K562 (cell line): ENCODE measurements at regions not wholly inside any gene's neighbourhood (a gene's known extent, or its start where the extent isn't known, plus 50 kb on each side); places are given as distances from the start of the nearest gene placed in this dataset.

Experiments used
- ATAC-seq: fragments of 200-7000 bp; cut with Tn5 transposase; 3 replicates; pipeline ENCODE4 v1.9.1; 2020; ENCODE audit warnings: moderate library complexity
- BruUV-seq: library from RNA; stranded (reverse); fragments of 400-500 nt; replicated peaks from 2 replicates; lab custom pipeline; 2021; lab: Mats Ljungman, UMichigan
- CTCF ChIA-PET: fragments of 300-600 bp; formaldehyde crosslinking; extraction: SDS; loops from one replicate; lab custom pipeline; 2021; ENCODE audit warnings: low intra/inter-chr PET ratio; lab: Yijun Ruan, JAX
- POLR2A ChIA-PET: fragments of 300-600, 350-650 bp; sonication (Branson Sonifier 250); formaldehyde crosslinking; extraction: SDS; loops from one replicate; lab custom pipeline; 2021; ENCODE audit warnings: antibody characterized with exemption, inconsistent platforms; lab: Yijun Ruan, JAX
- DNase-seq, 4 experiments: peaks; one replicate each; pipeline versions ENCODE4 v3.0.0 to v3.0.0-alpha.2; 2011 to 2018; ENCODE audit warnings: low spot score in 3 of 4, mixed read lengths in 3 of 4; ENCODE audit errors: extremely low read depth in 1 of 4
- FAIRE-seq: peaks from 2 replicates; lab custom pipeline; 2011; peaks lifted over from hg19 to GRCh38; lab: Jason Lieb, UNC
- H2AFZ ChIP-seq: 2 replicates; pipeline ENCODE4 v1.6.0; 2011; ENCODE audit warnings: low read depth, low read length, control low read depth, inconsistent platforms
- H3K27ac ChIP-seq: fragments of 200-600 bp; 3 replicates; pipeline ENCODE4 v1.8.0; 2011; ENCODE audit warnings: low read depth, mild to moderate bottlenecking, control low read depth, inconsistent platforms, low read length, moderate library complexity, mixed read lengths; ENCODE audit errors: extremely low read depth
- H3K27me3 ChIP-seq, 2 experiments: fragments of 300-600 bp in 1 of 2; 2 replicates in 1 of 2; 3 replicates in 1 of 2; pipeline versions ENCODE4 v1.6.0 to v1.8.0; 2011; ENCODE audit warnings: inconsistent platforms in 2 of 2, low read length in 2 of 2, mild to moderate bottlenecking in 1 of 2, mixed read lengths in 1 of 2, moderate library complexity in 1 of 2; ENCODE audit not compliant: control insufficient read depth in 2 of 2, insufficient read depth in 2 of 2
- H3K36me3 ChIP-seq: fragments of 300-600 bp; 3 replicates; pipeline ENCODE4 v1.8.0; 2011; ENCODE audit warnings: mild to moderate bottlenecking, low read length, inconsistent platforms; ENCODE audit not compliant: control insufficient read depth, insufficient read depth
- H3K4me1 ChIP-seq, 2 experiments: fragments of 200-600 bp in 1 of 2; replicated peaks in 1 of 2; 2 replicates in 1 of 2; 3 replicates in 1 of 2; pipeline versions ENCODE4 v1.5.1 to v1.8.0; 2011; ENCODE audit warnings: inconsistent platforms in 2 of 2, low read length in 2 of 2, mild to moderate bottlenecking in 1 of 2, mixed read lengths in 1 of 2, moderate library complexity in 1 of 2; ENCODE audit not compliant: control insufficient read depth in 2 of 2, insufficient read depth in 2 of 2
- H3K4me2 ChIP-seq: 2 replicates; pipeline ENCODE4 v1.6.1; 2011; ENCODE audit warnings: low read length, control low read depth, inconsistent platforms, mixed read lengths; ENCODE audit not compliant: insufficient read depth
- H3K4me3 ChIP-seq: fragments of 200-600 bp; sonication (generic), shearing (Covaris generic); 2 replicates; pipeline ENCODE4 v1.5.1; 2016; ENCODE audit warnings: control low read depth, inconsistent platforms
- H3K79me2 ChIP-seq: fragments of 200-600 bp; 3 replicates; pipeline ENCODE4 v1.8.0; 2011; ENCODE audit warnings: low read length, inconsistent platforms; ENCODE audit not compliant: control insufficient read depth, insufficient read depth
- H3K9ac ChIP-seq, 2 experiments: 2 replicates each; pipeline versions ENCODE4 v1.6.0 to v1.6.1; 2011; ENCODE audit warnings: low read depth in 2 of 2, low read length in 2 of 2, control low read depth in 1 of 2, inconsistent platforms in 1 of 2, mild to moderate bottlenecking in 1 of 2, mixed read lengths in 1 of 2; ENCODE audit not compliant: insufficient read depth in 1 of 2
- H3K9me1 ChIP-seq: one replicate; pipeline ENCODE4 v1.6.0; 2011; ENCODE audit warnings: inconsistent platforms, mild to moderate bottlenecking, low read length, moderate library complexity; ENCODE audit not compliant: control insufficient read depth, insufficient read depth
- H3K9me3 ChIP-seq: replicated peaks from 2 replicates; pipeline ENCODE4 v1.5.1; 2011; ENCODE audit warnings: low read depth, low read length, inconsistent platforms; ENCODE audit not compliant: control insufficient read depth, insufficient read depth
- H4K20me1 ChIP-seq: replicated peaks from 2 replicates; pipeline ENCODE4 v1.6.1; 2011; ENCODE audit warnings: low read length, inconsistent platforms, mixed read lengths; ENCODE audit not compliant: control insufficient read depth, insufficient read depth
- BCOR ChIP-seq: fragments of 450-650 bp; IDR thresholded peaks from 2 replicates; pipeline ENCODE4 v1.6.1; 2016
- HLTF ChIP-seq: fragments of 450-650 bp; IDR thresholded peaks from 2 replicates; pipeline ENCODE4 v1.6.1; 2016
- HMGN3 ChIP-seq: IDR thresholded peaks from 2 replicates; pipeline ENCODE4 v1.6.1; 2011; ENCODE audit warnings: borderline replicate concordance, low read depth, mild to moderate bottlenecking, mixed read lengths, low read length; ENCODE audit not compliant: insufficient read length; ENCODE audit errors: extremely low read depth
- POLR2AphosphoS5 ChIP-seq: IDR thresholded peaks from 2 replicates; pipeline ENCODE4 v1.6.1; 2011; ENCODE audit warnings: mild to moderate bottlenecking, low read depth, low read length, moderate library complexity; ENCODE audit not compliant: control insufficient read depth, insufficient read depth
- PURB ChIP-seq: sonication (generic); formaldehyde crosslinking; IDR thresholded peaks from 2 replicates; pipeline ENCODE4 v1.9.0; 2021; ENCODE audit warnings: low read depth, mild to moderate bottlenecking, missing genetic modification reagents
- RERE ChIP-seq: sonication (generic); formaldehyde crosslinking; IDR thresholded peaks from 2 replicates; pipeline ENCODE4 v1.8.0; 2023; ENCODE audit warnings: missing genetic modification reagents, mild to moderate bottlenecking, borderline replicate concordance
- SNAPC5 ChIP-seq: fragments of 250-450 bp; sonication (Bioruptor Pico); IDR thresholded peaks from 2 replicates; pipeline ENCODE4 v1.8.0; 2021; ENCODE audit warnings: moderate library complexity, mild to moderate bottlenecking, inconsistent platforms
- ZBTB1 ChIP-seq: sonication (generic); formaldehyde crosslinking; IDR thresholded peaks from 2 replicates; pipeline ENCODE4 v1.8.1; 2023; ENCODE audit warnings: missing genetic modification reagents, low read depth, mild to moderate bottlenecking, borderline replicate concordance
- ZNF347 ChIP-seq: fragments of 450-650 bp; formaldehyde crosslinking; IDR thresholded peaks from 2 replicates; pipeline ENCODE4 v1.4.0; 2020; ENCODE audit warnings: low read depth, mild to moderate bottlenecking, moderate library complexity
- WGBS: fragments of 100-300 bp; shearing (Covaris generic); methylation state at CpG from one replicate; pipeline ENCODE4 v1.1.6; 2016; ENCODE audit warnings: low coverage, mixed read lengths; ENCODE audit not compliant: insufficient coverage; ENCODE audit errors: missing lambda C conversion rate; 5-methylcytosine and 5-hydroxymethylcytosine counted together
- in situ Hi-C: fragments of 300-500 bp; cut with MboI; formaldehyde crosslinking; loops from 4 replicates; pipeline ENCODE4 v1.15.0; 2018; ENCODE audit warnings: inconsistent platforms, mixed read lengths
- intact Hi-C: fragments of 100-400 bp; cut with micrococcal nuclease; formaldehyde crosslinking; loops from 2 replicates; pipeline ENCODE4 v1.14.2; 2022

DNA sequence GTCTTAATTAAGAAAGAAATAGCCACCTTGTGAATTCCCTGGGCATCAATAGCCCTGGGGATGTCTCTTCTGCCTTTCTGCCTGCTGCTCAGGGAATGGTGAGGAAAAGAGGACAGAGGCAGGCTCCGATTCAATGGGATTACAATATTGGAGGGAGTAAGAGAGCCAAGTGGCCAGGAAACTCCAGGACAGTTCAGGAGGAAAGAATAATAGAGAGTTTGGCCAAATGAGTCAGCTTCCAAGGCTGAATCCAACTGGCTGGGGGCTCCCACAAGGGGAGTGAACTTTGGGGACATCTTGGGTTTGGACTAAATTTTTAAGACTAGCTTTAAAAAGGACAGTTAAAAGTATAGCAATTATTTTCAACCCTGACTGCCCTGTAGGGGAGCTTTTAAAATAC is 235.8 kb upstream of the ASIC2 start (continued):
- TF ChIP-seq ZNF347 (CRISPR knock-in tag) (no peak), PURB (CRISPR knock-in tag) (no peak)

DNA sequence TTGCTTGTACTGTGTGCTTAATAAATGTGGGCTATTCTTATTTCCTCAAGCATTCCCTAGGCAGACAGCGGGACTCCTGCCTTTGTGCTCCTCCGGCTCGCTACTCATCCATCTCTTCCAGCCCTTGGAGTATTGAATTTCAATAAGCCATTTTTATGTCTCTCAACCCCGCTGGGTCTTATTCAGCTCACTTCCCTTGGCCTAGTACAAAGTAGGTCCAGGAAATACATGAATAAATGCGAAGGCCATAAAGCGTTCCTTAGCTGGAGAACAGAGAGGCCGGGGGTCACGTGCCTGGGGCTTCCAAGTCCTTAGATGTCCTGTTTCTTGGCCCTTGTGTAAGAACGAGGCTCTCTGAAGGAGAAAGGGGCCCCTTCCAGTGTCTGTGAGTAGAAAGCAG is 236.7 kb upstream of the ASIC2 start:
- TF ChIP-seq HLTF, result no peak
- TF ChIP-seq RERE (CRISPR knock-in tag), result no peak
- no peak for TF ChIP-seq HMGN3
- no peak for TF ChIP-seq SNAPC5 (CRISPR knock-in tag)
- TF ChIP-seq ZBTB1 (CRISPR knock-in tag), result no peak
- no peak for TF ChIP-seq BCOR
- no peak for TF ChIP-seq POLR2AphosphoS5
- TF ChIP-seq, all 486 proteins: peak for 0
- Histone ChIP-seq H3K27me3 (peaks cover 3 to 5% of the 10 kb centered on the region in 2 experiments; a peak in 3 of 5 replicates), H3K4me1 (no peaks in the 10 kb centered on the region), H3K27ac (no peak overlapping the region), H4K20me1 (no peaks in the 10 kb centered on the region; the same call in 1 of the 2 replicates), H3K9me3 (no peaks in the 10 kb centered on the region), H3K9ac (no peak overlapping the region), H2AFZ (no peak overlapping the region), H3K9me1 (no peaks in the 10 kb centered on the region), H3K4me3 (no peak overlapping the region), H3K36me3 (no peaks in the 10 kb centered on the region), H3K79me2 (no peaks in the 10 kb centered on the region), H3K4me2 (no peak overlapping the region)
- ChIA-PET POLR2A (interaction anchor here (1.1 kb wide), 1 partner anchor 53 kb away, joined by 3 read pairs; no protein-coding TSS in a partner anchor), CTCF (no interaction called here)
- 2% methylated on average over 9 of the region's 9 CpGs for WGBS
- no peak for DNase-seq
- no peak for ATAC-seq
- no TSS peak for BruUV-seq
- in situ Hi-C loops (no loop called here), intact Hi-C loops (no loop called here)
- FAIRE-seq, result no peak
